A673 (cell line): ENCODE measurements at regions not wholly inside any gene's neighbourhood (a gene's known extent, or its start where the extent isn't known, plus 50 kb on each side); places are given as distances from the start of the nearest gene placed in this dataset.
"Not testable (repeated sequence)": the region's sequence is repeated elsewhere in the genome, so short reads cannot be mapped to it uniquely, and the experiment has no call there.

Source experiments
- BruUV-seq: library from RNA; stranded (reverse); fragments of 400-500 nt; replicated peaks from 2 replicates; lab custom pipeline; 2021; lab: Mats Ljungman, UMichigan
- CTCF ChIA-PET: fragments of 300-600 bp; sonication (Branson Sonifier 250); formaldehyde crosslinking; loops from one replicate; lab custom pipeline; 2022; ENCODE audit warnings: antibody characterized with exemption; lab: Charles Lee
- POLR2A ChIA-PET: fragments of 300-600 bp; sonication (Branson Sonifier 250); formaldehyde crosslinking; loops from one replicate; lab custom pipeline; 2022; ENCODE audit warnings: antibody characterized with exemption; ENCODE audit not compliant: low non-redundant PET; lab: Charles Lee
- DNase-seq: peaks from one replicate; pipeline ENCODE4 v3.0.0-alpha.2; 2015; ENCODE audit warnings: low spot score
- H3K27ac ChIP-seq: fragments of 200-600 bp; sonication (generic); 2 replicates; pipeline ENCODE4 v1.5.1; 2016; ENCODE audit warnings: mixed run types, low read depth, mild to moderate bottlenecking, mixed read lengths, antibody characterized with exemption, low read length; ENCODE audit not compliant: poor library complexity, severe bottlenecking
- H3K27me3 ChIP-seq: fragments of 200-600 bp; sonication (generic); replicated peaks from 2 replicates; pipeline ENCODE4 v1.6.1; 2017; ENCODE audit warnings: mixed run types, low read depth, mild to moderate bottlenecking, mixed read lengths, antibody characterized with exemption, low read length; ENCODE audit not compliant: insufficient read depth, poor library complexity
- H3K36me3 ChIP-seq: fragments of 200-600 bp; sonication (generic); 2 replicates; pipeline ENCODE4 v1.6.1; 2016; ENCODE audit warnings: mixed run types, mild to moderate bottlenecking, mixed read lengths, antibody characterized with exemption, low read length; ENCODE audit not compliant: insufficient read depth, poor library complexity, severe bottlenecking
- H3K4me1 ChIP-seq: fragments of 200-600 bp; sonication (generic); 2 replicates; pipeline ENCODE4 v1.6.1; 2017; ENCODE audit warnings: mixed run types, mild to moderate bottlenecking, mixed read lengths, antibody characterized with exemption, low read length; ENCODE audit not compliant: insufficient read depth, poor library complexity, severe bottlenecking
- H3K4me3 ChIP-seq: fragments of 200-600 bp; sonication (generic); 2 replicates; pipeline ENCODE4 v1.5.1; 2016; ENCODE audit warnings: low read depth, mixed run types, mild to moderate bottlenecking, mixed read lengths, low read length; ENCODE audit not compliant: poor library complexity, severe bottlenecking
- H3K9me3 ChIP-seq: fragments of 200-600 bp; sonication (generic); 2 replicates; pipeline ENCODE4 v1.6.1; 2016; ENCODE audit warnings: mixed run types, low read depth, mild to moderate bottlenecking, mixed read lengths, antibody characterized with exemption, low read length; ENCODE audit not compliant: poor library complexity, severe bottlenecking
- intact Hi-C: fragments of 100-400 bp; cut with micrococcal nuclease; formaldehyde crosslinking; loops from one replicate; pipeline ENCODE4 v1.10.0; 2022; ENCODE audit not compliant: unreplicated experiment
- TF ChIP-seq, protein P1 (sequence below): fragments of 300-800, 200-600 bp; sonication (generic); conservative IDR thresholded peaks from 2 replicates; pipeline ENCODE4 v1.5.1; 2017; ENCODE audit warnings: low read depth, mild to moderate bottlenecking, antibody characterized with exemption, low read length, moderate library complexity, mixed read lengths

DNA sequence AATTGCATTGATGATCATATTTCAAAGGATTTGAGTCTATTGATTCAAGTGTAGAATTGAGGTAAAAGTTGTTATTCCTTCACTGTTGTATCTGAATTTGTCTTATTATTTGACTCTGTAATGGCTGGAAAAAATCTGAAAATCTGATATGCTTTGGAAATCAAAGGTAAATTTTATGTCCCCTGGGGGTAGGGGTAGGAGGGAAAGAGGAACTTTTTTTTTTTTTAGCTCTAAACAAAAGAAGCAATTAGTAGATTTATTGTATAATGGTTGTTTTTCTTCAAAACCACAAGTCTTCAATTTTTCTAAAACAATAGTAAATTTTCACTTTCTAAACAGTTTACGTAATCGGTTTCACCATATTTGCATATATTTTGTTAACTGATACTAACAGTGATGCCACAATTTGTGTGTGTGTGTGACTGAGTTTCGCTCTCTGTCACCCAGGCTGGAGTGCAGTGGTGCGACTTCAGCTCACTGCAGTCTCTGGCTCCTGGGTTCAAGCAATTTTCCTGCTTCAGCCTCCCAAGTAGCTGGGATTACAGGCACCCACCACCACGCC lies 91.7 kb upstream of the GOLGA6L4 start:
- CTCF ChIA-PET: no interaction called here
- no peaks in the 10 kb centered on the region for H3K27me3 ChIP-seq
- POLR2A ChIA-PET: no interaction called here
- no peaks in the 10 kb centered on the region for H3K9me3 ChIP-seq
- TF ChIP-seq, protein P1, sequence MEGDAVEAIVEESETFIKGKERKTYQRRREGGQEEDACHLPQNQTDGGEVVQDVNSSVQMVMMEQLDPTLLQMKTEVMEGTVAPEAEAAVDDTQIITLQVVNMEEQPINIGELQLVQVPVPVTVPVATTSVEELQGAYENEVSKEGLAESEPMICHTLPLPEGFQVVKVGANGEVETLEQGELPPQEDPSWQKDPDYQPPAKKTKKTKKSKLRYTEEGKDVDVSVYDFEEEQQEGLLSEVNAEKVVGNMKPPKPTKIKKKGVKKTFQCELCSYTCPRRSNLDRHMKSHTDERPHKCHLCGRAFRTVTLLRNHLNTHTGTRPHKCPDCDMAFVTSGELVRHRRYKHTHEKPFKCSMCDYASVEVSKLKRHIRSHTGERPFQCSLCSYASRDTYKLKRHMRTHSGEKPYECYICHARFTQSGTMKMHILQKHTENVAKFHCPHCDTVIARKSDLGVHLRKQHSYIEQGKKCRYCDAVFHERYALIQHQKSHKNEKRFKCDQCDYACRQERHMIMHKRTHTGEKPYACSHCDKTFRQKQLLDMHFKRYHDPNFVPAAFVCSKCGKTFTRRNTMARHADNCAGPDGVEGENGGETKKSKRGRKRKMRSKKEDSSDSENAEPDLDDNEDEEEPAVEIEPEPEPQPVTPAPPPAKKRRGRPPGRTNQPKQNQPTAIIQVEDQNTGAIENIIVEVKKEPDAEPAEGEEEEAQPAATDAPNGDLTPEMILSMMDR: no peak
- H3K36me3 ChIP-seq: no peaks in the 10 kb centered on the region
- no peak overlapping the region for H3K4me3 ChIP-seq
- intact Hi-C loops: no loop called here
- DNase-seq: no peak
- H3K4me1 ChIP-seq: no peaks in the 10 kb centered on the region
- no TSS peak for BruUV-seq
- H3K27ac ChIP-seq: no peak overlapping the region

DNA sequence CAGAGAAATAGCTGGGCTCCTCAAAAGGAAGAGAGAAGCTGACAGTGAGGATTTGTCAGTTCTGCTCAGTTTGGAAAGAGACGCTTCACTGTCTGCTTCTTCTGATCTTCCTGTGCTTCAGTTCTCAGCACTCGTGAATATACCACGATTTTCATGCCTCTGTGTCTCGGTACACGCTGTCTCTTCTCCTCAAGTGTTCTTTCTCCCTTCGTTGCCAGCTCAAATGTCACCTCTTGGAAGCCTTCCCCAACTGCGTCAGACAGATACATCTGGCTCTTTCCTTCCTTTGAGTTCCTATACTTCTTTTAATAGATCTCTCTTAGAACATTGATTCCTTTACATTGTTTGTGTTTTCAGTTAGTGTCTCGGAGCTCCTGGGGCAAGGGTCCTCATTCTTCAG lies 90.6 kb upstream of the GOLGA6L4 start:
- H3K4me3 ChIP-seq, CTCF ChIA-PET, intact Hi-C loops: not testable (repeated sequence)

DNA sequence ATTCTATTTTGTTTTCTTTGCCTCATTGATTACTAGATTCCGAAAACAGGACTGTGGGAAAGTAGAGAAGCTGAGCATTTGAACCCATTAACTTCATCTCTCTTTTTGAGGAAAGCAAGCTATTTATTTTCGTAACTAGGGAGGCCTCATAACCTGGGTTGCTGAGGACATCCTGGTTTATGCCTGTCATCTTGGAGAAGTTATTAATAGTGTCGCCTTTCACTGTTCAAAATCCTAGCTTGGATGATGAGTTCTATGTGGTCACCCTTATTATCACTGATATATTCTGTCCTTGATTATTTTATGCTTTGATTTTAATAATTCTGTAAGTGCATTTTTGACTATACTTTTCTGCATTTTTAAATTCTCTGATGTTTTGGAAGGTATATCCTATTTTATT lies 89.3 kb upstream of the GOLGA6L4 start:
- POLR2A ChIA-PET, BruUV-seq, H3K9me3 ChIP-seq, H3K27ac ChIP-seq, intact Hi-C loops, CTCF ChIA-PET, H3K27me3 ChIP-seq, H3K4me3 ChIP-seq, H3K36me3 ChIP-seq, DNase-seq, H3K4me1 ChIP-seq: not testable (repeated sequence)

More for the DNA sequence above, 90.6 kb upstream of the GOLGA6L4 start:
- POLR2A ChIA-PET, DNase-seq, H3K27me3 ChIP-seq, H3K4me1 ChIP-seq, H3K27ac ChIP-seq, H3K9me3 ChIP-seq, BruUV-seq, H3K36me3 ChIP-seq: not testable (repeated sequence)

DNA sequence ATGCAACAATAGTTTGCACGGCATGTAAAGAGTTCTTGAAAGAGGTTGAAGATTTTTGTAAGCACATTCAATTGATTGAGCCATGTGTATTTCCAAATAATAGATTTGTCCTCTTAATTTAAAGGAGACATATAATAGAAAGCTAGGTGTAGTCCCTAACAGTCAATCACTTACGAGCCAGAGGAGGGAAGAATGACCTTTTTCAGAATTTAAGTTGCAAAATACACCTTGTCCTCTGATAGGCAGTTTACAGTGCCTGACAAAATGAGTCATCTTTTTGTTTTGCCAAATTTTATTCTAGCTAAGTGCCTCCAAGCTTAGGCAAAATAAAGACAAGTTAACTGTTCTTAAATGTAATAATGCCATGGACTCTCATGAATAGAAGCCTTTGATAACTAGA lies 88.3 kb upstream of the GOLGA6L4 start:
- H3K27me3 ChIP-seq, CTCF ChIA-PET, H3K9me3 ChIP-seq, POLR2A ChIA-PET, H3K4me3 ChIP-seq, intact Hi-C loops, DNase-seq, H3K27ac ChIP-seq, H3K4me1 ChIP-seq, BruUV-seq, H3K36me3 ChIP-seq: not testable (repeated sequence)
